GM21619 (cell line): ENCODE measurements at regions not wholly inside any gene's neighbourhood (a gene's known extent, or its start where the extent isn't known, plus 50 kb on each side); places are given as distances from the start of the nearest gene placed in this dataset.
"Not testable (repeated sequence)": the region's sequence is repeated elsewhere in the genome, so short reads cannot be mapped to it uniquely, and the experiment has no call there.

Experiments
- ATAC-seq: cut with Tn5 transposase; IDR thresholded peaks from one replicate; pipeline ENCODE4 v1.9.1; 2021; ENCODE audit not compliant: unreplicated experiment

DNA sequence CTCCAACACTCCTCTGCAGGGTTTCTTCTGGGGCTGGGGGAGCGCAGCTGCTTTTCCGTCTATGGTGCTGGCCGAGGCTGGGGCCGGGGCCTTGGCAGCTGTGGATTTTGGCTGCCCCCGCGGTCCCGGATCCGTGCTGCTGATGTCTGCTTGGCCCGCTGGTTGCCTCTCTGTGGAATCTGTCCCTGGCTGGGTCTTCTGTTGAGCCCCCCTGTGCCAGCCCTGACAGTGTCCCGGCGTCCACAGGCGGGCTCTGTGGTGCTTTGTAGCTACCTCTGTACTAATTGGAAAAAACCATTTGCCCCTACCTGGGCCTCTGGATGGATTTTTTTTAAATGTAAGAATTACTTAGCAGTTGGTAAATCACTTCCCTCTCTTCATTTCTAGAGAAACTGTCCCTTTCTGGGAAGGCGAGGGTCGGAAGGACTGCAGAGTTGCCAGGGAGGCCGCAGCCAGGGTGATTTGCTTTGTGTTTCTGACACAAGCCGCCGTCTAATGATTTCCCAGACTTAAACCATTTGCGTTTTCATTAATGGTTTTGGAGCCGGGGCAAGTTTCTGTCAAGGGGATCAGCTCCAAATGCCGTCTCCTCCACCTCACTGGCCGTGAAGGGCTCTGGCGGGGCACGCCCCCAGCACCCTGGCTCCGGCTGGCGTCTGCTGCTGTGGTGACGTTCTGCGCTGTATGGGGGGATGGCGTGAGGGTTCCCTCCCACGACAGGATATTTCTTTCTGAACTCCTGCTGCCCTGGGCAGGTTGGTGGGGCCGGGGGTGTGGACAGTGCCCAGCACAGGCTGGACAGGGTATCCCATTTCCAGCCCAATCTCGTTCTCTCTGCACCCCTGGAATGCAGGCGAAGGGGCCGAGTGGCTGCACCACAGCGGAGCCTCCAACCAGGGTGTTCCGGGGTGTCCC, 201.7 kb downstream of the LAT start:
- not testable (repeated sequence) for ATAC-seq

DNA sequence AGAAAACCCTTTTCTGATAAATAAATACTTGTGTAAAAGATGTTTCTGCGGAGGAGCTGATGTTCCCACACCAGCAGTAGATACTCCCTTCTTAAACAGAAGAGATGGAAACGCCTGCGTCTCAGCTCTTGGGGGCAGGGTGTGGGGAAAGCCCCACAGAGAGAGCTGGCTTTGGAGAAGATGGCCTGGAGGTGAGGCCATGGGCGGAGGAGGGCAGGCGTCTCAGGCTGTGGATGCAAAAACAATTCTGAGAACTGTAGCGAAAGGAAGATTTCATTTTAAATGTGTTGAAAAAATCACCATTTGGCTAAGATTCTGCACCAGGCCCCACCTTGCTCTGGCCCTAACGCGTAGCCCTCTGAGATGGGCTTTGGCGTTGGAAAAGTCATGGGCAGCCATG, 201.0 kb downstream of the LAT start:
- ATAC-seq = not testable (repeated sequence)

DNA sequence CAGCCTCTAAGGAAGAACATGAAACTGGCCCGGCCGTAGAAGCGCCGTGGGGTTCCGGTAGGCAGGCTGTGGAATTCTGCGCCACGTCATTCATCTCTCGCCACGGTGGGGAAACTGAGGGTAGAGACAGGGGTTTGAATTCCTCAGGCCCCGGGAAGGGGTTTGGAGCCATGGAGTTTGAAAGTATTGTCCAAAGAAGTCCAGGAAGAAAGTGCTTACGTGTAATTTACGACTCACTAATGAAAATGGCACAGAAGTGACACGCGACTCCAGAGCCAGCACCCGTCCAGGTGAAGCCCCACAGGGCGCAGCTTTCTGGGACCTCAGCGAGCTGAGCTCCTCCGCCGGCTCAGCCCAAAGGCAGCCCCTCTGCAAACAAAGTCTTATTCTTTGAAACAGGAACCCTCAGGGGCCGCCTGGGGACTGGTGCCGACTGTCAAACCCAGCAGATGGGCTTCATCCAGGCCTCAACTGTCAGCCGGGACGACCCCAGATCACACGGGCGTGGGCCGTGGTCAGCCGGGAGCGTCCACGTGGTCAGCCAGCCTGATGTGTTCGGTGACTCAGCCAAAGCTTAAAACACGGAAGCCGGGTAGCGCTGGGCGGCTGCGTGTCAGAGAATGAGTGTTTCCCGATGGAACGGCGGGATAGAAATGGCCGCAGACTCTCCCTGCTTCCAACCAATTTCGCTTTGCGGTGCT, 200.0 kb downstream of the LAT start:
- ATAC-seq = not testable (repeated sequence)

DNA sequence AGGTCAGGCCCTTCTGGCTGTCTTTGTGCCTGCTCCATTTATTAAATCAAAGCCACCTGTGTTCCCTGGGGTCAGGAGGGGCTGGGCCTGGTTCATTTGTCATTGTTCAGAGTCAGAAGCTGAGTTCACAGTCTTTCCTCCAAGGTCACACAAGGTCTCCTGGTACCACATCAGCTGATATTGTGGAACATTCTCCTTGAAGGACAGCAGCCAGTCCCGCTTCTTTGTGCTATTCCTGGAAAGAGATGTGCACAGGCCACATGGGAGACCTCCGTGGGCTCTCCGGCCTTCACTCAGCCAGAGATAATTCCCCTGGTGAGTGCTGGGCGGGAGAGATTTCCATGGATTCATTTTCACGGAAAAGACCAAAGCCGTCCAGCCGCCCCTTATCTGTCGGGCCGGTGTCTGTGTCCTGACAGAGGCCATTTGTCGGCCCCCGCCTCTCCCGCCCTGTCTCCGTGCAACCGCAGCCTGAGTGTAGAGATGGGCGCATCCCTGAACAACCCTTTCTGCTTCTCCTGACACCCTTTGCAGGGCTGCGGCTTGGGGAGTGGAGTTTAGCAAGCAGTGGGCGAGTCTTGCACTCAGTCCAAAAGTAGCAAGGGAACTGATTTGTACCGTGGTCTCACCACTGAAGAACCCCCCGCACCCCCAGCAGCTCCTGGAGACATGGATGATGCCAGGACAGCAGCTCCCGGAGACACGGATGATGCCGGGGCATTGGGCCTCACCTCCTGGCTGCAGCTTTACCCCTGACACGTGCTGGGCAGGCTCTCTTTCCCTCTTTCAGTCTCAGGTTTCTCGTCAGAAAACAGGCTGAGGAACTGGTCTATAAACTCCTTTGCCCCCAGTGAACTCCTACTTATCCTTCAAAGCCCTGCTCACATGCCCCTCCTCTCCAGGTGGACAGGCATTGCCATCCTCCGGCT, 198.4 kb downstream of the LAT start:
- not testable (repeated sequence) for ATAC-seq

DNA sequence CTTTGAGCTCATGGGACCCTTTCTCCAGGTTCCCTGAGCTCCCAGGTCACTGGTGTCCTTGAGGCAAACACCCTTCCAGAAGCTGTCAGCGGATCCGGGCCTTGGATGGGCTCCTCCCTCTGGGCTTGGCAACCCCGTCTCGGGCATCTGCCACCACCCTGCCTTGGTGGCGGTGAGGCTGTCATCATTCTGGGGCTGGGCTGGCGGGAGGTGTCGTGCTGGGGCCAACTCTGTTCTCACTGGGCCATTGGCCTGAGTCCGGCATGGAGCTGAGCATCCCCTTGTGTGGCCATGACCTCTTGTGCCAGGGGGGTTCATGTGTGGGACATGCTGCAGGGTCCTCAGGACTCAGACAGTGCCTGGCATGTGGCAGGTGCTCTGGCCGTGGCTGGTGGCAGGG, 197.6 kb downstream of the LAT start:
- no peak for ATAC-seq

DNA sequence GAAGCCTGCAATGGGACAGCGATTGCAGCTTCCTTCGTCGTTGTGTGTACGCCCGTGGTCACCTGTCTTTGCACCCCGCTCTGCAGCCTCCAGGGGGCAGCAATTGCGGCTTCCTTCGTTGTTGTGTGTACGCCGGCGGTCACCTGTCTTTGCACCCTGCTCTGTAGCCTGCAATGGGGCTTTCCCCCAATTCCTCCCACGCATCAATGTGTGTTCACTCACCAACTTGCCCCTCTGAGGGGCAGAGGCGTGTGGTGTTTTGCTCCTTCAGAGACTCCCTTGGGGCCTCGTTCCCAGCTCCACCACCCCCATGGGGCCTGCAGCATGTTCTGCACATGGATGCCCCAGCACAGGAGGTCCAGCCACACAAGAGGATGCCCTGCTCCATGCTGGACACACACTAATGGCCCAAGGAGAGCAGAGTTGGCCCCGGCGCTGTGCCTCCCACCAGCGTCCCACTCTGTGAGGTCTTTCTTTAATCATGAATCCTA, 197.1 kb downstream of the LAT start:
- not testable (repeated sequence) for ATAC-seq

DNA sequence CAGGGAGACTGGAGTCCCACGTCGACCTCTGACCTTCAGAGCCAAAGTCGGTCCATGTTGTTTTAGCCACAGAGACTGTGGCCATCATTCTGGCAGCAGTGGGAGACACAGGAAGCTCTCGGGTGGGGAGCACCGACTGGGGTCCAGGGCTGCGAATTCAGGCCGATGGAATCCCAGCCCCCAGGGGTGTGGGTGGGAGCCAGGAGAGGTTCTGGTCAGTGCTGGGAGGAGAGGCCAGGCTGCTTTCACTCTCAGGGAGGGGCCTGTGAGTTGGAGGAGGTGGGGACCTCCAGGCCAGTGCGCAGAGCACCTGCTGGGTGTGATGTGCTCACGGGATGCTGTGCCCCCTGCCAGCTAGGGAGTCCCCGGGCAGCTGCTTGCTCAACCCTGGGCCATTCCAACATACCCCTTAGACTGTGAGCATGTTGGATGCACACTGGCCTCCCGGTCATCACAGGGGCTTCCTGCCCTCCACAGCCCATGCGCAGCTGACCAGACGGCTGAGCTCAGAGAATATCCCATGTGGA, 196.5 kb downstream of the LAT start:
- ATAC-seq = not testable (repeated sequence)

DNA sequence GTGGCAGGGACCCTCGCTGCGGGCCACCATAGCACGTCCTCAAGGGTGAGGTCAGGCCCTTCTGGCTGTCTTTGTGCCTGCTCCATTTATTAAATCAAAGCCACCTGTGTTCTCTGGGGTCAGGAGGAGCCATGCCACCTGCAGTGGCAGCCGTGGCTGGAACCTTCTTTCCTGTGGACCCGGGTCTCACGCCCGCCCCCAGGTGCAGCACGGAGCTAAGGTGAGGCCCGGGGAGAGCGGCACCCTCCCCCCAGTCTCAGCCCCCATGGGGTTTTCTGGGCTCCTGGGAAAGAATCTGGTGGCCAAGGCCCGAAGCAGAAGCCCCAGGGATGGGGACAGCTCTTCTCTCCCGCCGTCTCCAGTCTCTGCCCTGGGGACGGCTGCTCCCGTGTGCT, 195.4 kb downstream of the LAT start:
- ATAC-seq = not testable (repeated sequence)

DNA sequence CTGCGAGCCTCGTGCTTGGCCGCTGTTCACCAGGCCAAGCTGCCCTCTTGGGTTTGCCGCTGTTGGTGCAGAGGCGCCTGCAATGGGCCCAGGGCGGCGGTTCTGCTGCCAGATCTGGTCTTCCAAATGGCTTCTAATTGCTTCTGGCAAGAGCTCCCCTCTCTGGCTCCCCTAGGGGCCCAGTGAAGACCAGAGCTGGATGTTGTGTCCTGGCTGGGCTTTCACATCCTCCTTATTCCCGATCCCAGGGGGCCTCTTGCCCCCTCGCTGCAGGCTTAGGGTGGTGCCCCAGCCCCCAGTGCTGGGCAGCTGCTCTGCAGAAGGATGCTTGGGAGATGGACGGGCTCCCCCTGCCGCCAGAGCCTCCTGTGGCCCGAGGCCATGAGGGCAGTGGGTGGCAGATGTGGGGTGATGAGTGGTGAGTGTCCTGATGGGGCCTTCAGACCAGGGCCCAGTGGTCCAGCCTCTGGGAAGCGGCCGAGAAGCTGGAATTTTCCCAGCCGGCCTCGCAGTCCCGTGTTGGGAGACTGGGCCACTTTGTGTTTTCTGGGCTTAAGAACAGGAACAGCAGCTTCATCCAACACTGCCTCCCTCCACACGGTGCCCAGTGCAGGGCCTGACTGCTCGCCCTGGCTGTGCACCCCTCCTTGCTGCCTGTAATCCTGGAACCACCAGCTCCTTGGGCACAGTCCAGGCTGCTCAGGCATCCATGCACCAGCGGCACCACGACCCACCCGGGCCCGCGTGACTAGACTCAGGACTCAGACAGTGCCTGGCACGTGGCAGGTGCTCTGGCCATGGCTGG, 194.8 kb downstream of the LAT start:
- ATAC-seq = not testable (repeated sequence)

DNA sequence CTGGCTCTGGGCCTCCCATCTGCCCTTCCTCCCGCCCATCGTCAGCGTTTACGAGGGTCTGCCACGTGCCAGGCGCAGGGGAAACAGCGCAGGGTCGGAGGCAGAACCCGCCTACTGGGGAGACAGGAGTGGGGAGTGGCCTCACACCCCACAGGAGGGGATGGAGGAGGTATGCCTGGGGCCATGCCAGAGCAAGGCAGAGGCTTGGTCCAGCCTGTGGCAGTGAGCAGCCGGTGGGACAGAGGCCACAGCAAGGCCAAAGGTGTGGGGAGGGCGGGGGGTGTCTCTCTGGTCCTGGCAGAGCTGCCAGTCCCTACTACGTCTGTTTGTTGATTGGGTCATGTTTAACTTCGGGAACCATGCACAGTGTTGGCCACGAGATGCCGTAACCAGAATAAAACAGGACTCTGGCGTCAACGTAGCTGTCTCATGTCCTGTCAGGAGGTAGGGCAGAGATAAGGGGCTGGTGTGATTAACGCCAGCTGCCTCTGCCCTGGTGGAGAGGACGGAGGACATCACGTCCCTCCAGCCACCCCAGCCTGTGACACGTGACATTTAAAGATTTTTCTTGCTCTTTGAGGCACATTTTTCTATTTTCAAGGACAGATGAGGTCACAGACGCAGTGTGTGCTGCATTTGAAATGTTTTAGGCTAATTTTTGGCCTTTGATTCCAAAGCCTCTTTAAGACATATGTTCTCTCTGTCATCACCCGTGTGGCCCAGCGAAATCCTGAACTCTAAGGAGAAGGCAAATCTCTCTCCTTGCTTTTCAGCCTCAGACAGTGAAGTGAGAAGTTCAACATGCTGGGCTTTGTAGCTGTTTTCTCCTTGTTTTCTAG, 193.3 kb downstream of the LAT start:
- not testable (repeated sequence) for ATAC-seq

DNA sequence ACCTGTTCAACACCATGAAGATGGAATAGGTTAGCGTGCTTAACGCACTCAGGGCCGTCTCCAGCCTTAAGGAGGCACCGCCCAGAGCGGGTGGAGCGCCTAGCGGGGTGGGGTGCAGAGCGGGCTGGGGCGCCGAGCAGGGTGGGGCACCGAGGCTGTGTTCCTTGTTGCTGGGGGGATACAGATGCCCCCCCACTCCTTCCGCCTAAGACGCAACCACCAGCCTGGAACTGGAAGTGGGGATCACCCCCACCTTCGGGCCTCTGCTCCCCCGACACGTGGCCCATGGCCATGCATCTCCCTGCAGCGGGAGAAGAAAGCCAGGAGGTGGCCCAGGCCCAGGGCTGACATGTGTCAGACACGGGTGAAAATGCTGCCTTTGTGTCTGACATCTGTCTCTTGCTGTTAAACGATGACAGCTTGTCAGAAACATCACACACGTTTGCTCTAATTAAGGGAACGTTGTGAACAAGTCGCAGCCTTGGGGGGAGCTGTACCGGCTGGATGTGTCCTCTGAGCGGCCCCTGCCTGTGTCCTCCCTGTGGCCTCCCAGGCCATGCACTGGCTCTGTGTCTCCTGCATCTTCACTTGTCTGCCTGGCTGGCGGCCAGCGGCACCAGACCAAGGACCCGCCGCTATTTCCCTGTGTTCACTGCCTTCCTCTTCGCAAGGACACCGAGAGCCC, 192.5 kb downstream of the LAT start:
- not testable (repeated sequence) for ATAC-seq

DNA sequence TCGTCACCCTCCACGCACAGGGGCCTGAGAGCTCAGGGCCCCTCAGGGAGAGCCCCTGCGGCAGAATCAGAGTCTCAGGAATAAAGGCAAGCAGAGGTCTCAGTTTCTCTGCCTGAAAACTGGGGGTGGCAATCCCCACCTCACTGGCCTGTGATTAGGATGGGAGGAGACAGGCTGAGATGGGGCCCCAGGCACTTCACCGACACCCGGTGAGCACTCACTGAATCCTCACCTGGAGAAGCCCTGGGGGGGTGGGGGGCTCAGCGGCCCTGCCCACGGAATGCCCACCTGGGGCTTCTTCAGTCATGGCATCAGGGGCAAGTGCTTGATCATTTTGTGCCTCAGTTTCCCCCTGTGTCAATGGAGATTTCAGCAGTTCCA, 192.0 kb downstream of the LAT start:
- ATAC-seq = not testable (repeated sequence)

DNA sequence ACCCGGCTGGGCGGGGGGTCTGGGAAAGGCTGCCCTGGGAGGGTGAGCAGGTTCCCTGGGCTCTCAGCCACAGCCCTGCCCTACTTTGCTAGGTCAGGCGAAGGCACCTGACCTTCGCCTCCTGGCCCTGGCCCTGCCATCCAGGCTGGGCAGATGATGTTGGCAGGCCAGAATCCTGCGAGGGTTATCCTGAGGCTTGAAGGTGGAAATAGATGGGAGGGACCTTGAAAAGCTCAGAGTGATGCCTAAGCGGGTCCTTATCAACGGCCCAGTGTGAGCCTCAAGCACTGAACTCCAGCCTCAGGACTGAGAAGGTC, 191.3 kb downstream of the LAT start:
- ATAC-seq = not testable (repeated sequence)

DNA sequence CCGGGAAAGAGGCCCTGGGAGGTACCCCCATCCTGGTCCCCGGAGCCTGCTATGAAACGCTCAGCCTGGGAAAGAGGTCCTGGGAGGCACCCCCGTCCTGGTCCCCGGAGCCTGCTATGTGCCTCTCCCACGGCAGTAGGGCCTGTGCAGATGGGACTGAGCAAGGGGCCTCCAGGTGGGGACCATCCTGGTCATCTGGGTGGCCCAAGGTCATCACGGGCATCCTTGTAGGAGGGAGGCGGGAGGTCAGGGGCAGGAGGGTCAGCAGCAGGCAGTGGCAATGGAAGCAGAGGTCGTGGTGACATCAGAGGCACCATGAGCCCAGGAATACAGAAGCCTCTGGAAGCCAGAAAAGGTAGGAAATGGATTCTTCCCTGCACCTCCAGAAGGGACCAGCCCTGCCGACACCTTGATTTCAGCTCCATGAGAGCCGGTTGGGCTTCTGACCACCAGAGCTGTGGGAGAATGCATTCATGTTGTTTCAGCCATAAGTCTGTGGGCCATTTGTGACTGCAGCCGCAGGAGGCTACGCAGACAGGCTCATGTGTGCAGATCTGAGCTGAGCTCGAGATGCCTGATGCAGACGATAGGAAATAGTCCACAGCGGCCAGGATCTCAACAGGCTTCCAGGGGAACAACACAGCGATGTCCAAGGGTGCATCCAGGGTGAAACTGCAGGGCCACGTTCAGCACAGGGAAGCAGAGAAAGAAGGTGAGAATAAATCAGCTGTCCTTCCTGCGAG, 190.7 kb downstream of the LAT start:
- ATAC-seq = not testable (repeated sequence)

DNA sequence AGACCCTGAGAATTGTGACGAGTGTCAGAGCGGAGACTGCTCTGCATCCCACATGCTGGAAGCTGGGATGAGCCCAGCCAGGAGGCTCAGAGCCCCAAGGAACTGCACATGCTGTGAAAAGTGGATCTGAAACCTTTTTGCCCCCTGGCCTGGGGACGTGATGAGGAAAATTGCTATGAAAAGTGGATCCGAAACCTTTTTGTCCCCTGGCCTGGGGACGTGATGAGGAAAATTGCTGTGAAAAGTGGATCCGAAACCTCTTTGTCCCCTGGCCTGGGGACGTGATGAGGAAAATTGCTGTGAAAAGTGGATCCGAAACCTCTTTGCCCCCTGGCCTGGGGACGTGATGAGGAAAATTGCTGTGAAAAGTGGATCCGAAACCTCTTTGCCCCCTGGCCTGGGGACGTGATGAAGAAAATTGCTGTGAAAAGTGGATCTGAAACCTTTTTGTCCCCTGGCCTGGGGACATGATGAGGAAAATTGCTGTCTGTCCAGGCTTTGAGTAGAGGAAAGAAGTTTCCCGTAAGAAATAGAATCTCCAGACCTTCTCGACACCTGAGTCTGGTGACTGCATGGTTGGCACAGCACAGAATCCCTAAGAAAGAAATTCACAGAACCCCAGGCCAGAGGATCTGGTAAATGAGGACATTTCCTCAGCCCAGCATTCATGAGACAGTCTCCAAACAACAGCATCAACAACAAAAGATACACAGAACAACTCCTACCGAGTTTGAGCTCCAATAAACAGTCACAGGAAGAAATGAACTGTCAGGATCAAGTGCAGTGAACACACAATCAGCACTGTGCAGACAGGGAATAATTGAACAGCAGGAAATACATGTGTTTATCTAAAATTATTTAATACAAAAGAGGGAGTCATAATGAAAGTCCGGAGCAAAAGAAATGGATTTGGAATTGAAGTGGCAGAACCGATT, 188.8 kb downstream of the LAT start:
- not testable (repeated sequence) for ATAC-seq

DNA sequence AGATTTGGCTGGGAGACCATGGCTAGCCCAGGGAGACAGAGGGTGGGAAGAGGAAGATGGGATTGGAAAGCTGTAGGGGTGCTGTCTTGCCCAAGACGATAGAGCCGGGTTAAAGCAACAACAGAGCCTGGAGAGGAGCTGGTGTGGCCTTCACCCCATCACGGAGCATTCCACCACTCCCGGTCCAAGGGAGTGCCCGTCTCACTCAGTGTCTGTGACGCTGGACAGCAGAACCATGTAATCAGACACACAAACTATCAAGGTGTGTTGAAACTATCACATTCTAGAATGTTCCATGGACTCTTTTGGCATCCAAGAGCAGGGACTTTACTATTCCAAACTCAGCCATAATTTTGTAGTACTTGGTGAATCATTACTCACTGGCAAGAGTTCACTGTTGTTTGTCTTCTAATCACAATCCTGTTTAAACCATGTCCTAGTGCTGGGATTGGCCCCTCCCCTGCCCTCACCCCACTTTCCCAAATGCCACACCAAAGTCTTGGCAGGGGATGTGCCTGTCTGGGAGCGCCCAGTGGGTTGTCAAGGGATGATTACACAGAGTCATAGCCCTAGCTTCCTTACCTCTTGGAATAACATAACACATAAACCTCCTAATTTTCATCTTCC, 187.4 kb downstream of the LAT start:
- not testable (repeated sequence) for ATAC-seq
